GM06990 (cell line): ENCODE measurements at regions not wholly inside any gene's neighbourhood (a gene's known extent, or its start where the extent isn't known, plus 50 kb on each side); places are given as distances from the start of the nearest gene placed in this dataset.

Experiments used
- DNase-seq: peaks from one replicate; pipeline ENCODE4 v3.0.0-alpha.2; 2011; ENCODE audit not compliant: insufficient read length; ENCODE audit errors: extremely low read depth
- H3K27me3 ChIP-seq: replicated peaks from 2 replicates; pipeline ENCODE4 v1.6.0; 2011; ENCODE audit warnings: low read length; ENCODE audit not compliant: control insufficient read depth, insufficient read depth
- H3K36me3 ChIP-seq: 2 replicates; pipeline ENCODE4 v1.5.1; 2011; ENCODE audit warnings: low read length; ENCODE audit not compliant: control insufficient read depth, insufficient read depth
- H3K4me3 ChIP-seq: replicated peaks from 2 replicates; pipeline ENCODE4 v1.5.1; 2011; ENCODE audit warnings: low read depth, mild to moderate bottlenecking, control low read depth, low read length
- CTCF ChIP-seq: IDR thresholded peaks from 2 replicates; pipeline ENCODE4 v1.5.1; 2011; ENCODE audit warnings: low read length, control low read depth, mild to moderate bottlenecking, inconsistent platforms; ENCODE audit not compliant: insufficient read depth, poor library complexity, severe bottlenecking

DNA sequence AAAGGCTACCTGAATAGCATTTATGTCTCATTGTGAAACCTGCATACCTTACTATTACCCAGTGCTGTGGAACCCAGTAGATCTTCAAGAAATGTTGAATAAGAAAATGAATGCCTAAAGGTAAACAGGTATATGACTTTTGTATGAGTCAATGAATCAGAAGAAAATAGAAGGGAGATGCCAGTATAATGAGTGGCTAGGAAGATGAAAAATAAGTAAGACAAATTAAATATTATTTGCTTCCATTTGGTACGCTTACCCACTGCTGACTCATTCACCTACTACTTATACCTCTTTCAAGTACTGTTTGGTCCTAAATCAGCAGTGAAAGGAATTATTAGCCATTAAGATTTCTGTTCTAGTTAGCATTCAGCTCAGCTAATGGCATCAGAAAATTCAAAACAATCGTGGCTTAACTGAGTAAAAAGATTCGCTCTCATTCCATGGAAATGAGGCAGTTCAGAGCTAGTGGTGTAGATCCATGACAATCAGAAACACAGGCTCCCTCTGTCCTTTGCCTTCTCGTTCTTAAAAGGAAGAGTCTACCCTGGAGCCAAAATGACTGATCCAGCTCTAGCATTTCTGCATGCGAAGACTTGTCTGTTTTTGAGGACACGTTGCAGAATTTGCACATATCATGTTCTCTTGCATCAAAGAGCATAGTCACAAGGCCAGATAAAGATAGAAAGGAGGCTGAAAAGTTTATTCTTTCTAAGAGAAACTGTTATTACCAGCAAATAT, 705.8 kb upstream of the USP15 start:
- H3K36me3 ChIP-seq: no peaks in the 10 kb centered on the region
- no peak for TF ChIP-seq CTCF
- no peaks in the 10 kb centered on the region for H3K27me3 ChIP-seq
- H3K4me3 ChIP-seq: no peak overlapping the region
- no peak for DNase-seq

GRCh38 chr12:61563665-61564450, 696.3 kb upstream of the USP15 start:
- no peak for TF ChIP-seq CTCF
- no peak for DNase-seq
- Histone ChIP-seq H3K36me3 (no peaks in the 10 kb centered on the region), H3K27me3 (no peaks in the 10 kb centered on the region), H3K4me3 (no peak overlapping the region)

DNA sequence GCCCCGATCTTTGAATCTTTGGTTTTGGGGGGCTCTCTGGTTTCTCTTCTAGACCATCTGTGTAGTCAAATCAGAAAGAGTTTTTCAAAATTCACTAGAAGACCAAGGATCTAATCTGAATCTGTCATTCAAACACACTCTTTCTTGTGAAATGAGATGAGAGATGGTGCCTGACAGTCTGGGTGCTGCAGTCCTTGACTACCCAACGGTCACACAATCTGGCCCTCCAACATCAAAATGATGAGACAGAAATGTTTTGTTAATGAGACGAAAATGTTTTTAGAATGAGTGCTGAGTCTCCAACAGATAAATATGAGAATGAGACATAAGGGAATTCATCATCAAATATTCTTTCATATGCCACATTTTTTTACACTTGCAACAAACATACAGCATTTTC, 695.7 kb upstream of the USP15 start:
- H3K4me3 ChIP-seq: no peak overlapping the region
- no peak for DNase-seq
- no peak for TF ChIP-seq CTCF
- no peaks in the 10 kb centered on the region for H3K36me3 ChIP-seq
- no peaks in the 10 kb centered on the region for H3K27me3 ChIP-seq

DNA sequence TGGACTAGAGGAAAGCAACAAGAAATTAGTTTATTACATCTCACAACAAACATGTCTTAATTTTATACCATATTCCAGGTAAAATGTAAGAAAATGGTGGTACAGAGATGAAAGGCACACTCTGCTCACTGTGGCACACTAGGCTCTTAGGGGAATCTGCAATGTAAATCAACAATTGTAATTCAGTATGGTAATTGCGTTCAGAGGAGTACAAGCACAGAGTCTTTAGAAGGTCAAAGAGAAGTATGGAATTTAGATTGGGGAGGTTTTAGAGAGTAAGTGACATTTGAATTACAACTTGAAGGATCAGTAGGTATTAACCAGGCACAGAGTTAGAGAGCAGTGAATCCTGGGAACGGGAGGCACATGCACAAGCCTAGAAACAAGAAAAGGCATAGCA, 694.0 kb upstream of the USP15 start:
- Histone ChIP-seq H3K27me3 (no peaks in the 10 kb centered on the region), H3K4me3 (no peak overlapping the region), H3K36me3 (no peaks in the 10 kb centered on the region)
- no peak for DNase-seq
- no peak for TF ChIP-seq CTCF

DNA sequence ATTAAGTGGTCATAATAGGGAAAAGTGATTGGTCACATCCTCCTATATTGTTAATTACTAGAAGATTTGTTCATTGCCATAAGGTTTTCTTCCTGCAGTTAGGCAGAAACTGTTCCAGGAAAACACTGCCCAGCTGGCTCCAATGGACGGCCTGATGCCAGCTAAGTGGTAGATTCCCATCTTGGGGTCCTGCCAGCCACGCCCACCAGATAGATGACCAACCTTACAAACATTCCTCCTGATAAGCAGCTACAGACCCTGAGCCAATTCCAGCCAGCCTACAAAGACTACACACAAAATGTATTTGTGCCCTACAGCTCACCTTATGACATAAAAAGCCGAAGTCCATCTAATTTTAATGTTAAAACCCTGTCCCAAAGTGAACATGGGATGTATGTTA, 685.9 kb upstream of the USP15 start:
- H3K27me3 ChIP-seq: no peaks in the 10 kb centered on the region

More for the DNA sequence above, 685.9 kb upstream of the USP15 start:
- DNase-seq: no peak
- no peak for TF ChIP-seq CTCF
- Histone ChIP-seq H3K4me3 (no peak overlapping the region), H3K36me3 (no peaks in the 10 kb centered on the region)
